ENCODE measurements at regions not wholly inside any gene's neighbourhood (a gene's known extent, or its start where the extent isn't known, plus 50 kb on each side); places are given as distances from the start of the nearest gene placed in this dataset.

DNA sequence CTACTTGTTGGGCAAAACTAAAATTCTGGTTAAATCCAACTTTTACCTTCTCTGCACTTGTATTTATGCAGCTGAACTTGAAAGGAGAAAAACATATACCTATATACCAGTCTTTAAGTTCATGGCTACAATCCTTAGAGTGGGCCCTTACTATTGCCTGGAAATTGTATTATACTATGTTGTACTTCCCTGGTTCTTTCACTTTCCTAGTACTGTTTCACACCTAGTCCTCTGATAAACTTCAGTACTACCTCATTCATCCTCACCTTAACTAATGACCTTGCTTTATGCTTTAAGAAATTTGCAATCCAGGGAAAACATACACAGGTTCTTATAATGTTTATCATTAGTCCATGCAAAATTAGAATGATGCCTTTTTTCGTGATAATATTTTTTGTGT lies 103.8 kb downstream of the HAUS1 start:
- no peak for TF ChIP-seq KDM5A (IDR thresholded peaks at IDR 0.05)
- no peak for TF ChIP-seq CTCF (IDR thresholded peaks at IDR 0.05)
- TF ChIP-seq HOXB5 (CRISPR knock-in tag; IDR thresholded peaks at IDR 0.05), result no peak
- no peak for TF ChIP-seq RARB (CRISPR knock-in tag; IDR thresholded peaks at IDR 0.05)
- no peak for TF ChIP-seq GATA3 (IDR thresholded peaks at IDR 0.05; ENCODE audit: borderline replicate concordance)
- no peak for TF ChIP-seq SMC3 (IDR thresholded peaks at IDR 0.05)
- no peak for TF ChIP-seq POLR2A (IDR thresholded peaks at IDR 0.05; ENCODE audit: low read length)
- TF ChIP-seq, protein P1, sequence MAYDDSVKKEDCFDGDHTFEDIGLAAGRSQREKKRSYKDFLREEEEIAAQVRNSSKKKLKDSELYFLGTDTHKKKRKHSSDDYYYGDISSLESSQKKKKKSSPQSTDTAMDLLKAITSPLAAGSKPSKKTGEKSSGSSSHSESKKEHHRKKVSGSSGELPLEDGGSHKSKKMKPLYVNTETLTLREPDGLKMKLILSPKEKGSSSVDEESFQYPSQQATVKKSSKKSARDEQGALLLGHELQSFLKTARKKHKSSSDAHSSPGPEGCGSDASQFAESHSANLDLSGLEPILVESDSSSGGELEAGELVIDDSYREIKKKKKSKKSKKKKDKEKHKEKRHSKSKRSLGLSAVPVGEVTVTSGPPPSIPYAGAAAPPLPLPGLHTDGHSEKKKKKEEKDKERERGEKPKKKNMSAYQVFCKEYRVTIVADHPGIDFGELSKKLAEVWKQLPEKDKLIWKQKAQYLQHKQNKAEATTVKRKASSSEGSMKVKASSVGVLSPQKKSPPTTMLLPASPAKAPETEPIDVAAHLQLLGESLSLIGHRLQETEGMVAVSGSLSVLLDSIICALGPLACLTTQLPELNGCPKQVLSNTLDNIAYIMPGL (CRISPR knock-in tag; IDR thresholded peaks at IDR 0.05; ENCODE audit: borderline replicate concordance), result no peak
- TF ChIP-seq SREBF2 (IDR thresholded peaks at IDR 0.05), result no peak
- no peak for TF ChIP-seq USF2 (IDR thresholded peaks at IDR 0.05)

Measured in A549 (cell line).